H9 (cell line): ENCODE measurements at regions not wholly inside any gene's neighbourhood (a gene's known extent, or its start where the extent isn't known, plus 50 kb on each side); places are given as distances from the start of the nearest gene placed in this dataset.

ENCODE experiments used
- DNase-seq: peaks from one replicate; pipeline ENCODE4 v3.0.0-alpha.2; 2017
- H2AFZ ChIP-seq: one replicate; pipeline ENCODE4 v1.6.1; 2013; ENCODE audit warnings: mild to moderate bottlenecking, low read length, control low read depth, moderate library complexity
- H2AK5ac ChIP-seq: 2 replicates; pipeline ENCODE4 v1.6.1; 2013; ENCODE audit warnings: low read length, control low read depth, mixed read lengths; ENCODE audit not compliant: insufficient read length
- H2BK120ac ChIP-seq: one replicate; pipeline ENCODE4 v1.6.1; 2013; ENCODE audit warnings: low read depth, mild to moderate bottlenecking, low read length, control low read depth, inconsistent platforms; ENCODE audit not compliant: poor library complexity, severe bottlenecking
- H2BK12ac ChIP-seq: 2 replicates; pipeline ENCODE4 v1.6.1; 2013; ENCODE audit warnings: low read length, control low read depth, mixed read lengths, low read depth; ENCODE audit not compliant: insufficient read length
- H2BK15ac ChIP-seq: 2 replicates; pipeline ENCODE4 v1.6.1; 2013; ENCODE audit warnings: low read depth, low read length, control low read depth
- H2BK20ac ChIP-seq: one replicate; pipeline ENCODE4 v1.6.1; 2013; ENCODE audit warnings: low read depth, mild to moderate bottlenecking, low read length, control low read depth, inconsistent platforms; ENCODE audit not compliant: poor library complexity, severe bottlenecking
- H2BK5ac ChIP-seq: 2 replicates; pipeline ENCODE4 v1.6.1; 2013; ENCODE audit warnings: low read length, control low read depth, mixed read lengths; ENCODE audit not compliant: insufficient read length
- H3K14ac ChIP-seq: 2 replicates; pipeline ENCODE4 v1.6.1; 2013; ENCODE audit warnings: low read length, control low read depth; ENCODE audit not compliant: insufficient read depth
- H3K18ac ChIP-seq: 2 replicates; pipeline ENCODE4 v1.6.1; 2013; ENCODE audit warnings: low read depth, mild to moderate bottlenecking, mixed read lengths, low read length, control low read depth; ENCODE audit not compliant: insufficient read length
- H3K23ac ChIP-seq: 2 replicates; pipeline ENCODE4 v1.6.1; 2013; ENCODE audit warnings: low read length, control low read depth, mixed read lengths, low read depth; ENCODE audit not compliant: insufficient read length
- H3K23me2 ChIP-seq: 2 replicates; pipeline ENCODE4 v1.6.1; 2013; ENCODE audit warnings: low read depth, mild to moderate bottlenecking, mixed read lengths, low read length, control low read depth; ENCODE audit not compliant: insufficient read length, poor library complexity, severe bottlenecking
- H3K27ac ChIP-seq: 2 replicates; pipeline ENCODE4 v1.5.1; 2013; ENCODE audit warnings: low read length, control low read depth, mixed read lengths, low read depth; ENCODE audit not compliant: insufficient read length
- H3K27me3 ChIP-seq: 2 replicates; pipeline ENCODE4 v1.6.1; 2013; ENCODE audit warnings: low read length, control low read depth, inconsistent platforms; ENCODE audit not compliant: insufficient read depth
- H3K4ac ChIP-seq: 2 replicates; pipeline ENCODE4 v1.6.1; 2013; ENCODE audit warnings: low read depth, mild to moderate bottlenecking, control low read depth, inconsistent platforms, low read length, moderate library complexity
- H3K4me1 ChIP-seq: 2 replicates; pipeline ENCODE4 v1.6.1; 2013; ENCODE audit warnings: low read length, control low read depth, inconsistent platforms; ENCODE audit not compliant: insufficient read depth
- H3K4me2 ChIP-seq: 2 replicates; pipeline ENCODE4 v1.6.1; 2013; ENCODE audit warnings: low read length, control low read depth, mixed read lengths; ENCODE audit not compliant: insufficient read length, insufficient read depth
- H3K56ac ChIP-seq: 2 replicates; pipeline ENCODE4 v1.6.1; 2013; ENCODE audit warnings: low read depth, mild to moderate bottlenecking, mixed read lengths, low read length, control low read depth; ENCODE audit not compliant: insufficient read length
- H3K79me1 ChIP-seq: 2 replicates; pipeline ENCODE4 v1.6.1; 2013; ENCODE audit warnings: low read depth, mild to moderate bottlenecking, moderate library complexity, low read length, control low read depth, inconsistent platforms; ENCODE audit not compliant: insufficient read depth, poor library complexity, severe bottlenecking
- H3K79me2 ChIP-seq: 2 replicates; pipeline ENCODE4 v1.6.1; 2013; ENCODE audit warnings: low read length, control low read depth, inconsistent platforms; ENCODE audit not compliant: insufficient read depth
- H3K9ac ChIP-seq: 2 replicates; pipeline ENCODE4 v1.6.1; 2013; ENCODE audit warnings: low read length, control low read depth, mixed read lengths; ENCODE audit not compliant: insufficient read length; ENCODE audit errors: extremely low read depth
- H3K9me3 ChIP-seq: one replicate; pipeline ENCODE4 v1.6.1; 2013; ENCODE audit warnings: low read depth, low read length, inconsistent platforms; ENCODE audit not compliant: control insufficient read depth
- H3T11ph ChIP-seq: one replicate; pipeline ENCODE4 v1.6.1; 2013; ENCODE audit warnings: mild to moderate bottlenecking, low read length, control low read depth, inconsistent platforms
- H4K20me1 ChIP-seq: one replicate; pipeline ENCODE4 v1.6.1; 2013; ENCODE audit not compliant: control insufficient read depth, insufficient read length, insufficient read depth
- H4K5ac ChIP-seq: 2 replicates; pipeline ENCODE4 v1.6.1; 2013; ENCODE audit warnings: low read depth, mild to moderate bottlenecking, mixed read lengths, low read length, control low read depth; ENCODE audit not compliant: insufficient read length
- H4K8ac ChIP-seq: replicated peaks from 2 replicates; pipeline ENCODE4 v1.6.1; 2013; ENCODE audit warnings: low read length, control low read depth, mixed read lengths, low read depth; ENCODE audit not compliant: insufficient read length
- H4K91ac ChIP-seq: 2 replicates; pipeline ENCODE4 v1.6.1; 2013; ENCODE audit warnings: low read depth, mild to moderate bottlenecking, moderate library complexity, mixed read lengths, low read length, control low read depth; ENCODE audit not compliant: insufficient read length
- H3K27ac Mint-ChIP-seq, 3 experiments: 2 replicates in 2 of 3; 3 replicates in 1 of 3; pipeline ENCODE4 v1.8.0; 2020 to 2021; ENCODE audit warnings: mixed read lengths in 3 of 3, mild to moderate bottlenecking in 1 of 3, moderate library complexity in 1 of 3
- H3K27me3 Mint-ChIP-seq: 2 replicates; pipeline ENCODE4 v1.8.0; 2021; ENCODE audit warnings: low read depth, mild to moderate bottlenecking, moderate library complexity, mixed read lengths
- H3K36me3 Mint-ChIP-seq, 3 experiments: 2 replicates in 2 of 3; 3 replicates in 1 of 3; pipeline ENCODE4 v1.8.0; 2020 to 2021; ENCODE audit warnings: low read depth in 3 of 3, mixed read lengths in 3 of 3; ENCODE audit not compliant: insufficient read depth in 1 of 3
- H3K4me1 Mint-ChIP-seq, 2 experiments: 2 replicates each; pipeline ENCODE4 v1.8.0; 2020; ENCODE audit warnings: mixed read lengths in 2 of 2
- H3K4me3 Mint-ChIP-seq, 2 experiments: 2 replicates in 1 of 2; 3 replicates in 1 of 2; pipeline ENCODE4 v1.8.0; 2020 to 2021; ENCODE audit warnings: mild to moderate bottlenecking in 2 of 2, mixed read lengths in 2 of 2, moderate library complexity in 1 of 2
- H3K9me3 Mint-ChIP-seq, 2 experiments: 2 replicates in 1 of 2; 3 replicates in 1 of 2; pipeline ENCODE4 v1.8.0; 2020; ENCODE audit warnings: mild to moderate bottlenecking in 2 of 2, mixed read lengths in 2 of 2, moderate library complexity in 1 of 2
- CTCF ChIP-seq: fragments of 200-600 bp; sonication (generic); conservative IDR thresholded peaks from 3 replicates; pipeline ENCODE4 v1.8.0; 2021; ENCODE audit warnings: antibody characterized with exemption, mild to moderate bottlenecking
- WGBS: extraction: QIAGEN DNeasy Blood & Tissue Kit; methylation state at CpG from one replicate; pipeline ENCODE4 v1.1.7; 2013; ENCODE audit warnings: missing lambda C conversion rate, low lambda C conversion rate, mixed read lengths; ENCODE audit not compliant: insufficient read length; ENCODE audit errors: extremely low coverage; 5-methylcytosine and 5-hydroxymethylcytosine counted together

- peaks cover 0 to 5% (median 0%) of the 10 kb centered on the region in 3 experiments; a peak in 4 of 7 replicates for H3K36me3 Mint-ChIP-seq
- H3K9me3 Mint-ChIP-seq = peaks cover 5% of the 10 kb centered on the region in 2 experiments; a peak in 4 of 5 replicates
- no peak overlapping the region for H3K14ac ChIP-seq
- H2BK12ac ChIP-seq = no peak overlapping the region
- H4K8ac ChIP-seq = no peak overlapping the region
- no peak overlapping the region for H2BK15ac ChIP-seq
- no peak overlapping the region for H3K18ac ChIP-seq
- H2BK20ac ChIP-seq = no peak overlapping the region
- no peak overlapping the region for H3K4me3 Mint-ChIP-seq
- H3T11ph ChIP-seq = no peak overlapping the region
- no CpG with 5 or more reads among the region's 3 CpGs for WGBS
- TF ChIP-seq CTCF = no peak
- H2AFZ ChIP-seq = no peak overlapping the region
- H3K27ac Mint-ChIP-seq = no peak overlapping the region
- no peak overlapping the region for H3K27ac ChIP-seq
- no peak overlapping the region for H4K91ac ChIP-seq
- H3K23ac ChIP-seq = no peak overlapping the region
- H3K4ac ChIP-seq = no peak overlapping the region; the same call in 1 of the 2 replicates
- no peaks in the 10 kb centered on the region for H3K79me2 ChIP-seq
- no peak overlapping the region for H2BK120ac ChIP-seq
- H3K4me1 Mint-ChIP-seq = peaks cover 24 to 26% of the 10 kb centered on the region in 2 experiments
- H3K9ac ChIP-seq = no peak overlapping the region
- H3K56ac ChIP-seq = no peak overlapping the region
- no peak overlapping the region for H3K4me2 ChIP-seq
- no peak for DNase-seq
- no peak overlapping the region for H2AK5ac ChIP-seq
- no peaks in the 10 kb centered on the region for H3K23me2 ChIP-seq
- H3K27me3 Mint-ChIP-seq = no peaks in the 10 kb centered on the region
- H4K5ac ChIP-seq = no peak overlapping the region
- no peaks in the 10 kb centered on the region for H3K79me1 ChIP-seq
- H3K9me3 ChIP-seq = no peaks in the 10 kb centered on the region
- no peaks in the 10 kb centered on the region for H3K27me3 ChIP-seq
- no peak overlapping the region for H2BK5ac ChIP-seq
- H3K4me1 ChIP-seq = peaks cover 3% of the 10 kb centered on the region; the same call in 1 of the 2 replicates
- H4K20me1 ChIP-seq = no peaks in the 10 kb centered on the region
These were observed 298.7 kb upstream of the SRRM4 start for GRCh38 chr12:118682656-118683055.
